ENCODE measurements at regions not wholly inside any gene's neighbourhood (a gene's known extent, or its start where the extent isn't known, plus 50 kb on each side); places are given as distances from the start of the nearest gene placed in this dataset.

- Histone ChIP-seq H3K4me1 (ENCODE audit: control insufficient read depth, insufficient read depth, low read length) (no peaks in the 10 kb centered on the region), H2BK5ac (ENCODE audit: low read depth, low read length, poor library complexity, severe bottlenecking) (no peak overlapping the region), H2BK20ac (ENCODE audit: low read depth, low read length) (no peak overlapping the region), H2BK120ac (ENCODE audit: low read depth, low read length) (no peak overlapping the region), H4K91ac (ENCODE audit: insufficient read depth, low read depth, low read length) (no peak overlapping the region), H3K56ac (ENCODE audit: extremely low read depth, insufficient read depth, low read length) (no peak overlapping the region), H4K5ac (ENCODE audit: low read depth, low read length) (no peak overlapping the region), H3K79me1 (ENCODE audit: low read depth in 1 of 2, low read length in 2 of 2) (no peaks in the 10 kb centered on the region), H4K20me1 (ENCODE audit: insufficient read depth, low read length) (no peaks in the 10 kb centered on the region), H2BK15ac (ENCODE audit: low read depth, low read length) (no peak overlapping the region), H2AK5ac (ENCODE audit: low read depth, low read length) (no peak overlapping the region), H3K14ac (replicated peaks; ENCODE audit: low read depth, low read length) (no peak overlapping the region), H3K4me2 (ENCODE audit: low read depth, low read length) (no peak overlapping the region), H2AFZ (replicated peaks; ENCODE audit: low read length, poor library complexity) (no peak overlapping the region), H3K27me3 (ENCODE audit: control insufficient read depth, insufficient read depth, low read length) (no peaks in the 10 kb centered on the region), H4K8ac (ENCODE audit: low read depth in 2 of 2, low read length in 2 of 2) (no peak overlapping the region), H3K9me1 (ENCODE audit: insufficient read depth, low read length) (no peaks in the 10 kb centered on the region), H3K9ac (ENCODE audit: low read depth, low read length) (no peak overlapping the region), H3K9me3 (ENCODE audit: control insufficient read depth, insufficient read depth, low read length) (peaks cover 61% of the 10 kb centered on the region), H3K4me3 (ENCODE audit: insufficient read depth, low read depth, low read length) (no peak overlapping the region), H3K27ac (ENCODE audit: insufficient read depth, low read length) (no peak overlapping the region), H3K4ac (ENCODE audit: low read depth, low read length) (no peak overlapping the region), H3K23ac (ENCODE audit: low read depth, low read length) (no peak overlapping the region), H3K36me3 (ENCODE audit: control insufficient read depth, insufficient read depth, low read length) (no peaks in the 10 kb centered on the region), H2AK9ac (replicated peaks; ENCODE audit: low read depth, low read length, poor library complexity) (no peak overlapping the region), H3K18ac (ENCODE audit: low read depth, low read length) (no peak overlapping the region)
- CTCF ChIA-PET, result no interaction called here
- no peak for DNase-seq
- dilution Hi-C loops (cut with HindIII; ENCODE audit: low sequenced_read_pairs, unreplicated experiment) (no loop called here), intact Hi-C loops (cut with micrococcal nuclease) (no loop called here), in situ Hi-C loops (cut with MboI; ENCODE audit: low sequenced_read_pairs) (no loop called here)
- WGBS, 2 experiments (ENCODE audit: extremely low coverage in 2 of 2, insufficient read length in 1 of 2), result 60% methylated on average over 3 of the region's 18 CpGs; no CpG with 5 or more reads in 1 of the 2 experiments
- POLR2A ChIA-PET (ENCODE audit: unreplicated experiment), result no interaction called here
- no peak for ATAC-seq (ENCODE audit: low read depth)
- no peak for TF ChIP-seq RAD21 (IDR thresholded peaks at IDR 0.05; ENCODE audit: low read length)
- TF ChIP-seq FOS (IDR thresholded peaks at IDR 0.05; ENCODE audit: low read depth, low read length), result no peak
- TF ChIP-seq MAZ (IDR thresholded peaks at IDR 0.05; ENCODE audit: borderline replicate concordance, low read depth, low read length), result no peak
- no peak for TF ChIP-seq MXI1 (IDR thresholded peaks at IDR 0.05; ENCODE audit: borderline replicate concordance, low read depth, low read length)
- no peak for TF ChIP-seq CEBPB (IDR thresholded peaks at IDR 0.05; ENCODE audit: low read depth, low read length)
- no peak for TF ChIP-seq MAFK (IDR thresholded peaks at IDR 0.05; ENCODE audit: low read depth, low read length)
- no peak for TF ChIP-seq SMC3 (IDR thresholded peaks at IDR 0.05; ENCODE audit: low read depth, low read length)
- TF ChIP-seq BHLHE40 (IDR thresholded peaks at IDR 0.05; ENCODE audit: low read depth, low read length), result no peak
- TF ChIP-seq, protein P1, sequence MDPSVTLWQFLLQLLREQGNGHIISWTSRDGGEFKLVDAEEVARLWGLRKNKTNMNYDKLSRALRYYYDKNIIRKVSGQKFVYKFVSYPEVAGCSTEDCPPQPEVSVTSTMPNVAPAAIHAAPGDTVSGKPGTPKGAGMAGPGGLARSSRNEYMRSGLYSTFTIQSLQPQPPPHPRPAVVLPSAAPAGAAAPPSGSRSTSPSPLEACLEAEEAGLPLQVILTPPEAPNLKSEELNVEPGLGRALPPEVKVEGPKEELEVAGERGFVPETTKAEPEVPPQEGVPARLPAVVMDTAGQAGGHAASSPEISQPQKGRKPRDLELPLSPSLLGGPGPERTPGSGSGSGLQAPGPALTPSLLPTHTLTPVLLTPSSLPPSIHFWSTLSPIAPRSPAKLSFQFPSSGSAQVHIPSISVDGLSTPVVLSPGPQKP (IDR thresholded peaks at IDR 0.05; ENCODE audit: borderline replicate concordance, low read depth, low read length), result no peak
- no peak for TF ChIP-seq RFX5 (IDR thresholded peaks at IDR 0.05; ENCODE audit: low read depth, low read length)
- no peak for TF ChIP-seq NFE2L2 (IDR thresholded peaks at IDR 0.05; ENCODE audit: low read depth, low read length)
- no peak for TF ChIP-seq CHD1 (IDR thresholded peaks at IDR 0.05; ENCODE audit: low read depth, low read length)
- no peak for TF ChIP-seq POLR2A (IDR thresholded peaks at IDR 0.05; ENCODE audit: low read depth, low read length)
- TF ChIP-seq RCOR1 (IDR thresholded peaks at IDR 0.05; ENCODE audit: insufficient replicate concordance, low read length), result no peak
- no TSS peak for BruUV-seq (replicated peaks)
Measured at GRCh38 chr22:48689206-48689605, 1138.5 kb downstream of the BRD1 start.

All from IMR-90 (cell line).